Fibroblast of skin of right quadriceps (primary cell): ENCODE measurements at regions not wholly inside any gene's neighbourhood (a gene's known extent, or its start where the extent isn't known, plus 50 kb on each side); places are given as distances from the start of the nearest gene placed in this dataset.
"Not testable (repeated sequence)": the region's sequence is repeated elsewhere in the genome, so short reads cannot be mapped to it uniquely, and the experiment has no call there.

Experiments used
- DNase-seq: peaks from one replicate; pipeline ENCODE4 v3.0.0-alpha.2; 2013

- peak; percentile 23 for DNase-seq
Observed at GRCh38 chr3:16770021-16770420, 114.7 kb upstream of the PLCL2 start.

GRCh38 chr3:16770792-16771191, 114.0 kb upstream of the PLCL2 start:
- DNase-seq = no peak

GRCh38 chr3:16773594-16773993, 111.2 kb upstream of the PLCL2 start:
- DNase-seq = not testable (repeated sequence)

- not testable (repeated sequence) for DNase-seq
Observed at GRCh38 chr3:16774536-16774935, 110.2 kb upstream of the PLCL2 start.

- DNase-seq = no peak
Observed at GRCh38 chr3:16784973-16785372, 99.8 kb upstream of the PLCL2 start.

GRCh38 chr3:16785465-16785864, 99.3 kb upstream of the PLCL2 start:
- no peak for DNase-seq

- no peak for DNase-seq
Observed at GRCh38 chr3:16788440-16789056, 96.2 kb upstream of the PLCL2 start.

GRCh38 chr3:16789344-16790120, 95.2 kb upstream of the PLCL2 start:
- DNase-seq = no peak

GRCh38 chr3:16790432-16791400, 94.0 kb upstream of the PLCL2 start:
- no peak for DNase-seq

- no peak for DNase-seq
Observed at GRCh38 chr3:16793321-16793720, 91.4 kb upstream of the PLCL2 start.

GRCh38 chr3:16794257-16794656, 90.5 kb upstream of the PLCL2 start:
- DNase-seq = no peak

GRCh38 chr3:16795581-16795980, 89.2 kb upstream of the PLCL2 start:
- DNase-seq = no peak

GRCh38 chr3:16797831-16798230, 86.9 kb upstream of the PLCL2 start:
- DNase-seq = no peak

- no peak for DNase-seq
Observed at GRCh38 chr3:16798738-16799137, 86.0 kb upstream of the PLCL2 start.

- DNase-seq = no peak
Observed at GRCh38 chr3:16800361-16800760, 84.4 kb upstream of the PLCL2 start.

- no peak for DNase-seq
Observed at GRCh38 chr3:16801223-16801622, 83.5 kb upstream of the PLCL2 start.

- peak; percentile 53 for DNase-seq
Observed at GRCh38 chr3:16801698-16802097, 83.1 kb upstream of the PLCL2 start.

- DNase-seq = peak; percentile 10
Observed at GRCh38 chr3:16802389-16802788, 82.4 kb upstream of the PLCL2 start.

GRCh38 chr3:16803019-16803418, 81.7 kb upstream of the PLCL2 start:
- no peak for DNase-seq

GRCh38 chr3:16807391-16807790, 77.4 kb upstream of the PLCL2 start:
- DNase-seq = peak; percentile 63

GRCh38 chr3:16808393-16809107, 76.2 kb upstream of the PLCL2 start:
- DNase-seq = no peak

GRCh38 chr3:16809482-16809881, 75.3 kb upstream of the PLCL2 start:
- DNase-seq = no peak

GRCh38 chr3:16809993-16810392, 74.8 kb upstream of the PLCL2 start:
- DNase-seq = no peak
